ENCODE measurements at regions not wholly inside any gene's neighbourhood (a gene's known extent, or its start where the extent isn't known, plus 50 kb on each side); places are given as distances from the start of the nearest gene placed in this dataset.

GRCh38 chr11:95296621-95297025 lies 65.6 kb upstream of the SESN3 start:
- Mint-ChIP-seq H3K9me3 (ENCODE audit: unreplicated experiment) (no peaks in the 10 kb centered on the region), H3K4me1 (ENCODE audit: low read depth, unreplicated experiment) (peaks cover 27% of the 10 kb centered on the region), H3K4me3 (ENCODE audit: unreplicated experiment) (no peak overlapping the region), H3K27me3 (ENCODE audit: insufficient read depth, unreplicated experiment) (no peaks in the 10 kb centered on the region), H3K27ac (ENCODE audit: unreplicated experiment) (no peak overlapping the region), H3K36me3 (ENCODE audit: insufficient read depth, unreplicated experiment) (no peaks in the 10 kb centered on the region)
- ChIA-PET POLR2A (interaction anchor here (1.0 to 1.5 kb wide), 2 partner anchors 14 to 65 kb away, joined by 5 read pairs; partner anchors contain the start of gene SESN3), CTCF (interaction anchor here (1.1 to 1.2 kb wide), 2 partner anchors 10 to 66 kb away, joined by 4 read pairs; partner anchors contain the start of gene SESN3)
- Histone ChIP-seq H3K27me3 (replicated peaks; ENCODE audit: control insufficient read depth, insufficient read depth, low read length) (no peaks in the 10 kb centered on the region), H3K9me3 (no peaks in the 10 kb centered on the region), H3K4me3 (ENCODE audit: low read depth, low read length) (no peak overlapping the region), H3K4me1 (peaks cover 36% of the 10 kb centered on the region), H3K36me3 (ENCODE audit: control insufficient read depth, insufficient read depth, low read length) (no peaks in the 10 kb centered on the region)
- no TSS peak for BruUV-seq (replicated peaks)
- DNase-seq: no peak
- no peak for TF ChIP-seq CTCF (IDR thresholded peaks at IDR 0.05; ENCODE audit: insufficient read depth in 1 of 2, low read depth in 1 of 2, low read length in 1 of 2, severe bottlenecking in 1 of 2, unreplicated experiment in 1 of 2)
- intact Hi-C loops (cut with micrococcal nuclease; ENCODE audit: unreplicated experiment): no loop called here

- intact Hi-C loops (cut with micrococcal nuclease; ENCODE audit: unreplicated experiment): no loop called here
- Histone ChIP-seq H3K36me3 (ENCODE audit: control insufficient read depth, insufficient read depth, low read length) (no peaks in the 10 kb centered on the region), H3K9me3 (no peaks in the 10 kb centered on the region), H3K4me1 (peaks cover 37% of the 10 kb centered on the region), H3K4me3 (ENCODE audit: low read depth, low read length) (no peak overlapping the region), H3K27me3 (replicated peaks; ENCODE audit: control insufficient read depth, insufficient read depth, low read length) (no peaks in the 10 kb centered on the region)
- Mint-ChIP-seq H3K9me3 (ENCODE audit: unreplicated experiment) (no peaks in the 10 kb centered on the region), H3K27me3 (ENCODE audit: insufficient read depth, unreplicated experiment) (no peaks in the 10 kb centered on the region), H3K4me3 (ENCODE audit: unreplicated experiment) (no peak overlapping the region), H3K27ac (ENCODE audit: unreplicated experiment) (no peak overlapping the region), H3K4me1 (ENCODE audit: low read depth, unreplicated experiment) (peaks cover 27% of the 10 kb centered on the region), H3K36me3 (ENCODE audit: insufficient read depth, unreplicated experiment) (no peaks in the 10 kb centered on the region)
- DNase-seq: no peak
- no peak for TF ChIP-seq CTCF (IDR thresholded peaks at IDR 0.05; ENCODE audit: insufficient read depth in 1 of 2, low read depth in 1 of 2, low read length in 1 of 2, severe bottlenecking in 1 of 2, unreplicated experiment in 1 of 2)
- ChIA-PET CTCF (no interaction called here), POLR2A (interaction anchor here (1.0 kb wide), 1 partner anchor 65 kb away, joined by 5 read pairs; the partner anchor contains the start of gene SESN3)
- no TSS peak for BruUV-seq (replicated peaks)
Observed at GRCh38 chr11:95296165-95296564, 65.2 kb upstream of the SESN3 start.

- Histone ChIP-seq H3K4me3 (ENCODE audit: low read depth, low read length) (no peak overlapping the region), H3K4me1 (peaks cover 37% of the 10 kb centered on the region), H3K36me3 (ENCODE audit: control insufficient read depth, insufficient read depth, low read length) (no peaks in the 10 kb centered on the region), H3K27me3 (replicated peaks; ENCODE audit: control insufficient read depth, insufficient read depth, low read length) (no peaks in the 10 kb centered on the region), H3K9me3 (no peaks in the 10 kb centered on the region)
- DNase-seq: no peak
- CTCF ChIA-PET: interaction anchor here (0.7 kb wide), 1 partner anchor 384 kb away, joined by 3 read pairs; no protein-coding TSS in a partner anchor
- Mint-ChIP-seq H3K9me3 (ENCODE audit: unreplicated experiment) (no peaks in the 10 kb centered on the region), H3K36me3 (ENCODE audit: insufficient read depth, unreplicated experiment) (no peaks in the 10 kb centered on the region), H3K27me3 (ENCODE audit: insufficient read depth, unreplicated experiment) (no peaks in the 10 kb centered on the region), H3K4me3 (ENCODE audit: unreplicated experiment) (no peak overlapping the region), H3K4me1 (ENCODE audit: low read depth, unreplicated experiment) (peaks cover 27% of the 10 kb centered on the region), H3K27ac (ENCODE audit: unreplicated experiment) (no peak overlapping the region)
- intact Hi-C loops (cut with micrococcal nuclease; ENCODE audit: unreplicated experiment): no loop called here
- BruUV-seq (replicated peaks): no TSS peak
- POLR2A ChIA-PET: no interaction called here
- no peak for TF ChIP-seq CTCF (IDR thresholded peaks at IDR 0.05; ENCODE audit: insufficient read depth in 1 of 2, low read depth in 1 of 2, low read length in 1 of 2, severe bottlenecking in 1 of 2, unreplicated experiment in 1 of 2)
Observed at GRCh38 chr11:95295382-95296149, 64.6 kb upstream of the SESN3 start.

All from Caco-2 (cell line).